ENCODE measurements at regions not wholly inside any gene's neighbourhood (a gene's known extent, or its start where the extent isn't known, plus 50 kb on each side); places are given as distances from the start of the nearest gene placed in this dataset.

- ChIA-PET POLR2A (no interaction called here), CTCF (ENCODE audit: low intra/inter-chr PET ratio, low total read pairs) (no interaction called here)
- H2AFZ ChIP-seq (ENCODE audit: low read length), result no peak overlapping the region
- intact Hi-C loops (cut with micrococcal nuclease; ENCODE audit: unreplicated experiment) (no loop called here), in situ Hi-C loops (cut with HindIII; ENCODE audit: extremely low pct_ligation_motif_present, low pct_unique_long_range_greater_than_20kb) (no loop called here)
- no peaks in the 10 kb centered on the region for H4K20me1 ChIP-seq (ENCODE audit: insufficient read depth, low read length)
- TF ChIP-seq CHD4 (IDR thresholded peaks at IDR 0.05; ENCODE audit: borderline replicate concordance, low read length) (no peak), ZNF768 (CRISPR knock-in tag; IDR thresholded peaks at IDR 0.05) (no peak), PHF8 (CRISPR knock-in tag; IDR thresholded peaks at IDR 0.05) (no peak), MED13 (CRISPR knock-in tag; IDR thresholded peaks at IDR 0.05) (no peak), GTF2F1 (IDR thresholded peaks at IDR 0.05; ENCODE audit: low read length) (no peak), ZNF75D (CRISPR knock-in tag; IDR thresholded peaks at IDR 0.05; ENCODE audit: borderline replicate concordance) (no peak), ZBTB25 (CRISPR knock-in tag; IDR thresholded peaks at IDR 0.05) (no peak), FOXC1 (CRISPR knock-in tag; IDR thresholded peaks at IDR 0.05; ENCODE audit: borderline replicate concordance) (no peak), SSRP1 (CRISPR knock-in tag; IDR thresholded peaks at IDR 0.05) (no peak), SP140L (CRISPR knock-in tag; IDR thresholded peaks at IDR 0.05; ENCODE audit: borderline replicate concordance) (no peak), CEBPG (CRISPR knock-in tag; IDR thresholded peaks at IDR 0.05) (no peak), JUND (CRISPR knock-in tag; IDR thresholded peaks at IDR 0.05) (no peak), NKX3-1 (CRISPR knock-in tag; IDR thresholded peaks at IDR 0.05) (no peak), ZNF776 (CRISPR knock-in tag; IDR thresholded peaks at IDR 0.05) (no peak), BHLHE40 (IDR thresholded peaks at IDR 0.05; ENCODE audit: low read length) (no peak)
- peaks cover 61% of the 10 kb centered on the region for H3K9me3 ChIP-seq (ENCODE audit: low read length)
- no peak overlapping the region for H3K27ac ChIP-seq (ENCODE audit: extremely low read length, insufficient read depth, low read length)
- 87% methylated on average over 1 of the region's 1 CpG for WGBS (ENCODE audit: low lambda C conversion rate)
- no peaks in the 10 kb centered on the region for H3K36me3 ChIP-seq (replicated peaks in 1 of 2; ENCODE audit: control insufficient read depth in 1 of 2, insufficient read depth in 2 of 2, low read length in 2 of 2)
- no peak for ATAC-seq
- no peak for FAIRE-seq
- H3K79me2 ChIP-seq (ENCODE audit: insufficient read depth, low read length), result no peaks in the 10 kb centered on the region
- H3K4me2 ChIP-seq (ENCODE audit: low read depth, low read length), result no peak overlapping the region
- no peak for DNase-seq (ENCODE audit: low spot score)
- no peak overlapping the region for H3K4me3 ChIP-seq (replicated peaks in 1 of 3; ENCODE audit: insufficient read depth in 1 of 3, low read depth in 2 of 3, low read length in 3 of 3)
- no peaks in the 10 kb centered on the region for H3K27me3 ChIP-seq (ENCODE audit: control insufficient read depth in 1 of 2, insufficient read depth in 2 of 2, low read length in 2 of 2)
- H3K4me1 ChIP-seq (ENCODE audit: insufficient read depth, low read length), result no peaks in the 10 kb centered on the region
- no TSS peak for BruUV-seq (replicated peaks)
- H3K9ac ChIP-seq (ENCODE audit: insufficient read depth, low read depth, low read length), result no peak overlapping the region
These were observed 275.6 kb downstream of the TFAP2B start for GRCh38 chr6:51094271-51094670.
